ENCODE measurements at regions not wholly inside any gene's neighbourhood (a gene's known extent, or its start where the extent isn't known, plus 50 kb on each side); places are given as distances from the start of the nearest gene placed in this dataset.
A peak's percentile ranks its signal among the peaks of the same experiment; 100 is the strongest.
"Not testable (repeated sequence)": the region's sequence is repeated elsewhere in the genome, so short reads cannot be mapped to it uniquely, and the experiment has no call there.

- H3K9me3 ChIP-seq, result no peaks in the 10 kb centered on the region
- no peak overlapping the region for H3K4me3 ChIP-seq
- H3K4me1 ChIP-seq, result no peaks in the 10 kb centered on the region
- H3K27ac ChIP-seq, result no peak overlapping the region
- no peaks in the 10 kb centered on the region for H3K27me3 ChIP-seq
- ATAC-seq (ENCODE audit: low FRiP score in 2 of 2) (peak; percentile 34 to 60), DNase-seq (no peak)
- 61 to 74% methylated on average over 2 of the region's 2 CpGs for WGBS, 2 donors
- TF ChIP-seq CTCF (IDR thresholded peaks at IDR 0.05) (no peak), EP300 (IDR thresholded peaks at IDR 0.05) (no peak), POLR2AphosphoS5 (IDR thresholded peaks at IDR 0.05) (no peak), POLR2A (IDR thresholded peaks at IDR 0.05) (no peak)
- no peaks in the 10 kb centered on the region for H3K36me3 ChIP-seq
Observed at GRCh38 chr3:27639271-27639670, 82.9 kb downstream of the EOMES start.

GRCh38 chr3:27638594-27638993, 83.5 kb downstream of the EOMES start:
- ATAC-seq (ENCODE audit: low FRiP score in 2 of 2) (no peak), DNase-seq (no peak)
- no peak overlapping the region for H3K27ac ChIP-seq
- H3K36me3 ChIP-seq, result no peaks in the 10 kb centered on the region
- TF ChIP-seq POLR2A (IDR thresholded peaks at IDR 0.05) (no peak), CTCF (IDR thresholded peaks at IDR 0.05) (no peak), EP300 (IDR thresholded peaks at IDR 0.05) (no peak), POLR2AphosphoS5 (IDR thresholded peaks at IDR 0.05) (no peak)
- no peaks in the 10 kb centered on the region for H3K4me1 ChIP-seq
- no peaks in the 10 kb centered on the region for H3K27me3 ChIP-seq
- 86 to 90% methylated on average over 6 of the region's 6 CpGs for WGBS, 2 donors
- no peaks in the 10 kb centered on the region for H3K9me3 ChIP-seq
- H3K4me3 ChIP-seq, result no peak overlapping the region

- no peak for ATAC-seq (ENCODE audit: low FRiP score in 2 of 2)
Observed at GRCh38 chr3:27637346-27637995, 84.7 kb downstream of the EOMES start.

GRCh38 chr3:27635006-27635405, 87.1 kb downstream of the EOMES start:
- not testable (repeated sequence) for H3K4me1 ChIP-seq; H3K9me3 ChIP-seq; H3K36me3 ChIP-seq; ATAC-seq (ENCODE audit: low FRiP score in 2 of 2); DNase-seq; H3K4me3 ChIP-seq; H3K27ac ChIP-seq; H3K27me3 ChIP-seq
- WGBS, 2 donors, result 80 to 89% methylated on average over 5 of the region's 5 CpGs

More at GRCh38 chr3:27637346-27637995, 84.7 kb downstream of the EOMES start:
- no peak for DNase-seq
- TF ChIP-seq CTCF (IDR thresholded peaks at IDR 0.05) (no peak), POLR2A (IDR thresholded peaks at IDR 0.05) (no peak), POLR2AphosphoS5 (IDR thresholded peaks at IDR 0.05) (no peak), EP300 (IDR thresholded peaks at IDR 0.05) (no peak)
- 74 to 85% methylated on average over 9 of the region's 9 CpGs for WGBS, 2 donors
- no peaks in the 10 kb centered on the region for H3K27me3 ChIP-seq
- no peaks in the 10 kb centered on the region for H3K9me3 ChIP-seq
- no peak overlapping the region for H3K4me3 ChIP-seq
- no peak overlapping the region for H3K27ac ChIP-seq
- H3K36me3 ChIP-seq, result no peaks in the 10 kb centered on the region
- H3K4me1 ChIP-seq, result no peaks in the 10 kb centered on the region

- Histone ChIP-seq H3K27ac (peak overlapping the region; percentile 70 to 82 (median 80)), H3K4me1 (no peaks in the 10 kb centered on the region), H3K27me3 (no peaks in the 10 kb centered on the region), H3K9me3 (no peaks in the 10 kb centered on the region), H3K4me3 (peak overlapping the region; percentile 38 to 62 (median 54)), H3K36me3 (no peaks in the 10 kb centered on the region)
- WGBS, 2 donors, result 12 to 17% methylated on average over 6 of the region's 6 CpGs
- TF ChIP-seq POLR2AphosphoS5 (IDR thresholded peaks at IDR 0.05) (no peak), EP300 (IDR thresholded peaks at IDR 0.05) (no peak), POLR2A (IDR thresholded peaks at IDR 0.05) (no peak), CTCF (IDR thresholded peaks at IDR 0.05) (no peak)
- ATAC-seq (ENCODE audit: low FRiP score in 2 of 2) (peak; percentile 62 to 79), DNase-seq (peak in 1 of 2 donors; percentile 40)
Observed at GRCh38 chr3:27633224-27633545, 88.9 kb downstream of the EOMES start.
